Parathyroid adenoma (tissue), 2 donors: ENCODE measurements at regions not wholly inside any gene's neighbourhood (a gene's known extent, or its start where the extent isn't known, plus 50 kb on each side); places are given as distances from the start of the nearest gene placed in this dataset.

Experiments
- H2AFZ ChIP-seq: fragments of 300-600 bp; sonication (generic); one replicate; pipeline ENCODE4 v1.7.0; 2017; ENCODE audit warnings: antibody characterized with exemption, mild to moderate bottlenecking
- H3K27ac ChIP-seq: fragments of 300-600 bp; sonication (generic); one replicate; pipeline ENCODE4 v1.7.0; 2017
- H3K27me3 ChIP-seq: fragments of 300-600 bp; sonication (generic); one replicate; pipeline ENCODE4 v1.7.0; 2017; ENCODE audit warnings: low read length; ENCODE audit not compliant: control insufficient read depth, insufficient read depth
- H3K36me3 ChIP-seq: fragments of 300-600 bp; sonication (generic); one replicate; pipeline ENCODE4 v1.7.0; 2017; ENCODE audit warnings: low read length; ENCODE audit not compliant: control insufficient read depth, insufficient read depth
- H3K4me1 ChIP-seq: fragments of 300-600 bp; sonication (generic); one replicate; pipeline ENCODE4 v1.7.0; 2017; ENCODE audit warnings: control low read depth
- H3K4me2 ChIP-seq: fragments of 300-600 bp; sonication (generic); one replicate; pipeline ENCODE4 v1.7.0; 2017; ENCODE audit warnings: low read length
- H3K4me3 ChIP-seq: fragments of 300-600 bp; sonication (generic); one replicate; pipeline ENCODE4 v1.7.0; 2017; ENCODE audit warnings: low read depth, low read length
- H3K79me2 ChIP-seq: fragments of 300-600 bp; sonication (generic); one replicate; pipeline ENCODE4 v1.7.0; 2017; ENCODE audit warnings: control low read depth
- H3K9ac ChIP-seq: fragments of 300-600 bp; sonication (generic); one replicate; pipeline ENCODE4 v1.7.0; 2017; ENCODE audit warnings: mild to moderate bottlenecking
- H3K9me3 ChIP-seq: fragments of 300-600 bp; sonication (generic); one replicate; pipeline ENCODE4 v1.7.0; 2017; ENCODE audit warnings: low read length; ENCODE audit not compliant: control insufficient read depth
- TF ChIP-seq, protein P1 (sequence below): fragments of 300-600 bp; sonication (generic); IDR thresholded peaks from one replicate; pipeline ENCODE4 v1.7.0; 2017; ENCODE audit warnings: antibody characterized with exemption, mild to moderate bottlenecking
- donor health status: primary hyperparathyroidism.

GRCh38 chr13:109626386-109627171 lies 159.8 kb downstream of the IRS2 start:
- no peak overlapping the region for H3K9ac ChIP-seq
- no peaks in the 10 kb centered on the region for H3K79me2 ChIP-seq
- TF ChIP-seq, protein P1, sequence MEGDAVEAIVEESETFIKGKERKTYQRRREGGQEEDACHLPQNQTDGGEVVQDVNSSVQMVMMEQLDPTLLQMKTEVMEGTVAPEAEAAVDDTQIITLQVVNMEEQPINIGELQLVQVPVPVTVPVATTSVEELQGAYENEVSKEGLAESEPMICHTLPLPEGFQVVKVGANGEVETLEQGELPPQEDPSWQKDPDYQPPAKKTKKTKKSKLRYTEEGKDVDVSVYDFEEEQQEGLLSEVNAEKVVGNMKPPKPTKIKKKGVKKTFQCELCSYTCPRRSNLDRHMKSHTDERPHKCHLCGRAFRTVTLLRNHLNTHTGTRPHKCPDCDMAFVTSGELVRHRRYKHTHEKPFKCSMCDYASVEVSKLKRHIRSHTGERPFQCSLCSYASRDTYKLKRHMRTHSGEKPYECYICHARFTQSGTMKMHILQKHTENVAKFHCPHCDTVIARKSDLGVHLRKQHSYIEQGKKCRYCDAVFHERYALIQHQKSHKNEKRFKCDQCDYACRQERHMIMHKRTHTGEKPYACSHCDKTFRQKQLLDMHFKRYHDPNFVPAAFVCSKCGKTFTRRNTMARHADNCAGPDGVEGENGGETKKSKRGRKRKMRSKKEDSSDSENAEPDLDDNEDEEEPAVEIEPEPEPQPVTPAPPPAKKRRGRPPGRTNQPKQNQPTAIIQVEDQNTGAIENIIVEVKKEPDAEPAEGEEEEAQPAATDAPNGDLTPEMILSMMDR, result no peak
- no peaks in the 10 kb centered on the region for H3K9me3 ChIP-seq
- no peaks in the 10 kb centered on the region for H3K36me3 ChIP-seq
- no peak overlapping the region for H3K4me3 ChIP-seq
- no peak overlapping the region for H3K27ac ChIP-seq
- H2AFZ ChIP-seq, result no peak overlapping the region
- no peaks in the 10 kb centered on the region for H3K27me3 ChIP-seq
- no peaks in the 10 kb centered on the region for H3K4me1 ChIP-seq
- H3K4me2 ChIP-seq, result no peak overlapping the region

DNA sequence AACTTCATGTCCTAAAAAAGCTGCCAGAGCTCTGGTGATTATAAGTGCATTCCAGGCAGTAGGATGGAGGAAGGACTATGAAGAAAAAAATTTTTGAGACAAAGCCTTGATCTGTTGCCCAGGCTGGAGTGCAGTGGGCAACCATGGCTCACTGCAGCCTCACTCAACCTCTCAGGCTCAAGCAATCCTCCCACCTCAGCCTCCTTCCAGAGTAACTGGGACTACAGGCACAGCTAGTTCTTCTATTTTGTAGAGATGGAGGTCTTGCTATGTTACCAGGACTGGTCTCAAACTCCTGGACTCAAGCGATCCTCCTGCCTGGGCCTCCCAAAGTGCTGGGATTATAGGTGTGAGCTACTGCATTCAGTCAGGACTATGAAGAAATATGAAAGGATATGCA lies 161.2 kb downstream of the IRS2 start:
- Histone ChIP-seq H3K27me3 (no peaks in the 10 kb centered on the region), H3K36me3 (no peaks in the 10 kb centered on the region), H3K9me3 (no peaks in the 10 kb centered on the region), H3K4me2 (no peak overlapping the region), H3K4me3 (no peak overlapping the region), H3K4me1 (no peaks in the 10 kb centered on the region), H3K9ac (no peak overlapping the region), H3K27ac (no peak overlapping the region), H3K79me2 (no peaks in the 10 kb centered on the region), H2AFZ (no peak overlapping the region)
- TF ChIP-seq, protein P1, result no peak

DNA sequence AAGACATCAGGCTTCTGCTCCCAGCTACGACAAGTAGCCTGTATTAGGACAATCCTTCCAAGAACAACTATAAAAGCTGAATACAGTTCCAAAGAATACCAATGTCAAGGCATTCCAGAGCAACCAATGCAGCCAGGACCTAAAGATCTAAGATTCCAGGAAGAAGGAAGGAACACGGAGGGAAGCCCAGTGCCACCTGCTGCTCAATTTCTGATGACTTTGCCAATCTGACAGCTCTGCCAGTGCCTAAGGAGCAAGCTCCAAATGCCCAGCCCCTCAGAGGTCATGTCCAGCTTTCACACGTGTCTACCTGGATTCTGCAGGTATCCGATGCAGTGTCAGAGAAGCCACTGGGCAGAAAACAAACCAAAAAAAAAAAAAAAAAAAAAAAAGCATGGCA lies 164.4 kb downstream of the IRS2 start:
- H3K27ac ChIP-seq, result no peak overlapping the region
- no peaks in the 10 kb centered on the region for H3K4me1 ChIP-seq
- no peak overlapping the region for H3K9ac ChIP-seq
- no peaks in the 10 kb centered on the region for H3K9me3 ChIP-seq
- TF ChIP-seq, protein P1, result no peak
- no peak overlapping the region for H3K4me3 ChIP-seq
- H3K4me2 ChIP-seq, result no peak overlapping the region
- no peaks in the 10 kb centered on the region for H3K79me2 ChIP-seq
- H3K36me3 ChIP-seq, result no peaks in the 10 kb centered on the region
- H2AFZ ChIP-seq, result no peak overlapping the region
- no peaks in the 10 kb centered on the region for H3K27me3 ChIP-seq

- Histone ChIP-seq H3K4me2 (no peak overlapping the region), H2AFZ (no peak overlapping the region), H3K4me1 (no peaks in the 10 kb centered on the region), H3K36me3 (no peaks in the 10 kb centered on the region), H3K9me3 (no peaks in the 10 kb centered on the region), H3K4me3 (no peak overlapping the region), H3K27me3 (no peaks in the 10 kb centered on the region), H3K79me2 (no peaks in the 10 kb centered on the region), H3K27ac (no peak overlapping the region), H3K9ac (no peak overlapping the region)
- TF ChIP-seq, protein P1, result no peak
Observed at GRCh38 chr13:109615721-109616420, 170.5 kb downstream of the IRS2 start.
